ENCODE measurements at regions not wholly inside any gene's neighbourhood (a gene's known extent, or its start where the extent isn't known, plus 50 kb on each side); places are given as distances from the start of the nearest gene placed in this dataset.

GRCh38 chr9:556675-557074, 284.8 kb upstream of the DMRT1 start:
- Histone ChIP-seq H3K27me3 (no peaks in the 10 kb centered on the region), H3K4me1 (ENCODE audit: low read depth) (no peaks in the 10 kb centered on the region), H3K36me3 (no peaks in the 10 kb centered on the region), H3K4me3 (no peak overlapping the region), H3K27ac (no peak overlapping the region), H3K9me3 (ENCODE audit: low read depth) (no peaks in the 10 kb centered on the region)
- TF ChIP-seq CTCF (IDR thresholded peaks at IDR 0.05; ENCODE audit: low read depth, low read length) = no peak
- no peak for DNase-seq (ENCODE audit: low read depth in 1 of 2, low spot score in 1 of 2)

- Histone ChIP-seq H3K27me3 (no peaks in the 10 kb centered on the region), H3K4me1 (ENCODE audit: low read depth) (no peaks in the 10 kb centered on the region), H3K36me3 (no peaks in the 10 kb centered on the region), H3K27ac (no peak overlapping the region), H3K9me3 (ENCODE audit: low read depth) (no peaks in the 10 kb centered on the region), H3K4me3 (no peak overlapping the region)
- TF ChIP-seq CTCF (IDR thresholded peaks at IDR 0.05; ENCODE audit: low read depth, low read length) = no peak
- DNase-seq (ENCODE audit: low read depth in 1 of 2, low spot score in 1 of 2) = no peak
Measured at GRCh38 chr9:557601-558201, 283.8 kb upstream of the DMRT1 start.

- no peak for TF ChIP-seq CTCF (IDR thresholded peaks at IDR 0.05; ENCODE audit: low read depth, low read length)
Measured at GRCh38 chr9:561427-561826, 280.1 kb upstream of the DMRT1 start.

GRCh38 chr9:563200-563599, 278.3 kb upstream of the DMRT1 start:
- no peak for TF ChIP-seq CTCF (IDR thresholded peaks at IDR 0.05; ENCODE audit: low read depth, low read length)
- Histone ChIP-seq H3K36me3 (no peaks in the 10 kb centered on the region), H3K4me1 (ENCODE audit: low read depth) (no peaks in the 10 kb centered on the region), H3K27me3 (no peaks in the 10 kb centered on the region), H3K4me3 (no peak overlapping the region), H3K9me3 (ENCODE audit: low read depth) (no peaks in the 10 kb centered on the region), H3K27ac (no peak overlapping the region)
- DNase-seq (ENCODE audit: low read depth in 1 of 2, low spot score in 1 of 2) = no peak

More at GRCh38 chr9:561427-561826, 280.1 kb upstream of the DMRT1 start:
- H3K27me3 ChIP-seq = no peaks in the 10 kb centered on the region
- no peak overlapping the region for H3K4me3 ChIP-seq
- H3K4me1 ChIP-seq (ENCODE audit: low read depth) = no peaks in the 10 kb centered on the region
- H3K27ac ChIP-seq = peak overlapping the region; percentile 32
- H3K36me3 ChIP-seq = no peaks in the 10 kb centered on the region
- peak in 1 of 2 donors; percentile 79 for DNase-seq (ENCODE audit: low read depth in 1 of 2, low spot score in 1 of 2)
- H3K9me3 ChIP-seq (ENCODE audit: low read depth) = no peaks in the 10 kb centered on the region

GRCh38 chr9:565528-565927, 276.0 kb upstream of the DMRT1 start:
- Histone ChIP-seq H3K4me1 (ENCODE audit: low read depth) (peaks cover 12% of the 10 kb centered on the region), H3K27me3 (no peaks in the 10 kb centered on the region)

More at GRCh38 chr9:565528-565927, 276.0 kb upstream of the DMRT1 start:
- no peak overlapping the region for H3K27ac ChIP-seq
- no peak for DNase-seq (ENCODE audit: low read depth in 1 of 2, low spot score in 1 of 2)
- H3K9me3 ChIP-seq (ENCODE audit: low read depth) = no peaks in the 10 kb centered on the region
- no peaks in the 10 kb centered on the region for H3K36me3 ChIP-seq
- no peak for TF ChIP-seq CTCF (IDR thresholded peaks at IDR 0.05; ENCODE audit: low read depth, low read length)
- H3K4me3 ChIP-seq = no peak overlapping the region
